ENCODE measurements at regions not wholly inside any gene's neighbourhood (a gene's known extent, or its start where the extent isn't known, plus 50 kb on each side); places are given as distances from the start of the nearest gene placed in this dataset.

GRCh38 chr12:131452444-131452860 is 258.4 kb upstream of the SFSWAP start:
- Histone ChIP-seq H3K9me3 (ENCODE audit: low read depth) (no peaks in the 10 kb centered on the region), H3K4me2 (no peak overlapping the region), H3K4me3 (no peak overlapping the region), H3K4me1 (ENCODE audit: insufficient read depth) (no peaks in the 10 kb centered on the region), H3K79me2 (no peaks in the 10 kb centered on the region), H3K27ac (no peak overlapping the region), H3K36me3 (replicated peaks; ENCODE audit: insufficient read depth, low read depth) (no peaks in the 10 kb centered on the region), H4K20me1 (ENCODE audit: insufficient read depth, poor library complexity, severe bottlenecking) (no peaks in the 10 kb centered on the region), H3K27me3 (no peaks in the 10 kb centered on the region), H3K9me2 (replicated peaks; ENCODE audit: insufficient read depth) (no peaks in the 10 kb centered on the region), H2AFZ (no peak overlapping the region)
- TF ChIP-seq EZH2 (IDR thresholded peaks at IDR 0.05; ENCODE audit: borderline replicate concordance) (no peak), CTCF (IDR thresholded peaks at IDR 0.05; ENCODE audit: poor library complexity) (peak; percentile 46), EZH2phosphoT487 (IDR thresholded peaks at IDR 0.05; ENCODE audit: low read depth, severe bottlenecking, unreplicated experiment) (no peak)
- DNase-seq (ENCODE audit: low spot score): peak; percentile 63
- WGBS (ENCODE audit: low lambda C conversion rate, missing lambda C conversion rate): 5% methylated on average over 10 of the region's 10 CpGs

GRCh38 chr12:131454418-131455217 is 256.3 kb upstream of the SFSWAP start:
- H3K9me2 ChIP-seq (replicated peaks; ENCODE audit: insufficient read depth): no peaks in the 10 kb centered on the region
- peaks cover 11% of the 10 kb centered on the region for H3K27me3 ChIP-seq
- H2AFZ ChIP-seq: no peak overlapping the region
- H3K4me3 ChIP-seq: no peak overlapping the region
- no peaks in the 10 kb centered on the region for H3K79me2 ChIP-seq
- no peak overlapping the region for H3K4me2 ChIP-seq
- H4K20me1 ChIP-seq (ENCODE audit: insufficient read depth, poor library complexity, severe bottlenecking): no peaks in the 10 kb centered on the region
- no peaks in the 10 kb centered on the region for H3K4me1 ChIP-seq (ENCODE audit: insufficient read depth)
- H3K27ac ChIP-seq: no peak overlapping the region
- H3K9me3 ChIP-seq (ENCODE audit: low read depth): no peaks in the 10 kb centered on the region
- 54% methylated on average over 11 of the region's 12 CpGs for WGBS (ENCODE audit: low lambda C conversion rate, missing lambda C conversion rate)
- peak; percentile 80 for DNase-seq (ENCODE audit: low spot score)
- no peaks in the 10 kb centered on the region for H3K36me3 ChIP-seq (replicated peaks; ENCODE audit: insufficient read depth, low read depth)
- TF ChIP-seq CTCF (IDR thresholded peaks at IDR 0.05; ENCODE audit: poor library complexity) (peak; percentile 54), EZH2 (IDR thresholded peaks at IDR 0.05; ENCODE audit: borderline replicate concordance) (no peak)

GRCh38 chr12:131455218-131455506 is 255.7 kb upstream of the SFSWAP start:
- 82% methylated on average over 10 of the region's 10 CpGs for WGBS (ENCODE audit: low lambda C conversion rate, missing lambda C conversion rate)
- Histone ChIP-seq H2AFZ (no peak overlapping the region), H3K9me3 (ENCODE audit: low read depth) (no peaks in the 10 kb centered on the region), H3K27ac (no peak overlapping the region), H3K36me3 (replicated peaks; ENCODE audit: insufficient read depth, low read depth) (no peaks in the 10 kb centered on the region), H3K4me3 (no peak overlapping the region), H3K9me2 (replicated peaks; ENCODE audit: insufficient read depth) (no peaks in the 10 kb centered on the region), H3K27me3 (peaks cover 11% of the 10 kb centered on the region), H3K4me1 (ENCODE audit: insufficient read depth) (no peaks in the 10 kb centered on the region), H3K79me2 (no peaks in the 10 kb centered on the region), H3K4me2 (no peak overlapping the region), H4K20me1 (ENCODE audit: insufficient read depth, poor library complexity, severe bottlenecking) (no peaks in the 10 kb centered on the region)
- TF ChIP-seq CTCF (IDR thresholded peaks at IDR 0.05; ENCODE audit: poor library complexity) (no peak), EZH2 (IDR thresholded peaks at IDR 0.05; ENCODE audit: borderline replicate concordance) (no peak), EZH2phosphoT487 (IDR thresholded peaks at IDR 0.05; ENCODE audit: low read depth, severe bottlenecking, unreplicated experiment) (no peak)
- no peak for DNase-seq (ENCODE audit: low spot score)
